Pancreas (tissue), 10 donors: ENCODE measurements at regions not wholly inside any gene's neighbourhood (a gene's known extent, or its start where the extent isn't known, plus 50 kb on each side); places are given as distances from the start of the nearest gene placed in this dataset.

ENCODE experiments used
- ATAC-seq, 4 donors: fragments of 200-7000 bp; cut with Tn5 transposase; one replicate each; pipeline versions ENCODE4 v1.8.0 to v1.9.1; 2020; ENCODE audit warnings: mild to moderate bottlenecking in 4 of 4, moderate library complexity in 4 of 4
- DNase-seq, 6 donors: peaks; one replicate each; pipeline ENCODE4 v3.0.0-alpha.2; 2020
- FAIRE-seq: peaks from 2 replicates; lab custom pipeline; 2012; peaks lifted over from hg19 to GRCh38; lab: Jason Lieb, UNC
- H3K27ac ChIP-seq, 4 donors: fragments of 200-600 bp; sonication (generic); 1 replicate in 3 of 4; 2 replicates in 1 of 4; pipeline versions ENCODE4 v1.5.0 to v1.8.0; 2020
- H3K27me3 ChIP-seq, 4 donors: fragments of 200-600 bp; one replicate each; pipeline ENCODE4 v1.8.0; 2021
- H3K36me3 ChIP-seq, 3 donors: fragments of 200-600 bp; sonication (generic) in 1 of 3; one replicate each; pipeline versions ENCODE4 v1.5.0 to v1.8.0; 2020 to 2021
- H3K4me1 ChIP-seq, 3 donors: fragments of 200-600 bp; one replicate each; pipeline ENCODE4 v1.8.0; 2021
- H3K4me3 ChIP-seq, 4 donors: fragments of 200-600 bp; sonication (generic) in 2 of 4; one replicate each; pipeline versions ENCODE4 v1.5.0 to v1.8.0; 2020 to 2021
- H3K9me3 ChIP-seq, 4 donors: fragments of 200-600 bp; one replicate each; pipeline ENCODE4 v1.8.0; 2021
- WGBS, 2 donors: extraction: QIAGEN DNeasy Blood & Tissue Kit; methylation state at CpG; one replicate each; pipeline ENCODE4 v1.1.7; 2013; 5-methylcytosine and 5-hydroxymethylcytosine counted together
- intact Hi-C, 3 donors: fragments of 100-400 bp; cut with DNase I; formaldehyde crosslinking; loops; one replicate each; pipeline versions ENCODE4 v1.11.1 to v1.14.2; 2022
- TF ChIP-seq, protein P1 (sequence below), 4 donors: fragments of 200-600 bp; sonication (generic) in 3 of 4; IDR thresholded peaks; one replicate each; pipeline versions ENCODE4 v1.5.0 to v1.8.0; 2021; ENCODE audit warnings: antibody characterized with exemption in 4 of 4
- donor health status: healthy with polysubstance abuse.
- donor health status: DM: no; HTN: no; CAD: no; lungs with moderate emphysema.
- donor health status: DM: no; HTN: no; CAD: no.
- donor health status: control.
- donor health status: control.
- donor health status: Bipolar disorder and iron deficiency.
- donor health status: DM: yes; HTN: yes; CAD: no.
- donor health status: DM: no; HTN: no; CAD: no.
- donor health status: DM: no; HTN: no; CAD: no.
- donor health status: DM: yes; HTN: yes; CAD: no.

DNA sequence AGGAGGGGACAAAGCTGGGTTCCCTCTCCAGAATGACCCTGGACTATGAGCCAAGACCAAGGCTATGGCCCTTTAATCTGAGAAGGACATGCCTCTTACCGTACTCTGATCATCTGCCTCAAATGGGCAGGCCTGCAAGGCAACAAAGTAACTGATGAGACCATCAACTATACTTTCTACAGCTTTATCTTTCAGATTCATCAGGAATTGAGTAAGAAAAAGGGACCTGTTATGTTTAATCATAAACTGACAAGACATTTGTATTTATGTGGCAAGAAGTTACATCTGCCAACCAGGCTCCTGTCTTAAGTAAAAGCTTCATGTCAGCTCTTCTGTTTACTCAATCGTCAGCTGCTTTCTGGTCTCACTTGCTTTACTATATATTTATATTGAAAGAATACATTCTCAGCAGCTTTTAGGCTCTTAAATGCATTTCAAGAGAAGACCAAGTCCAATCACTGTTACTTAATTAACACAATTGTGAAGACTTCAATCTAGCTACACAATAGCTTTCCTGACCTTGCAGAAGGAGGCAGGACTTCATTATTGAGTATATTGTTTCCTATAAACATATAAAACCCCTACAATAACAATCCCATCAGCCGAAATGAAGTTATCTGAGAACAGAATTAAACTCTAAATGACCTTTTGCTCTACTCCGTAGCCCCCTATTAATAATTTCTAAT, 163.8 kb downstream of the ETAA1 start:
- FAIRE-seq (no peak), ATAC-seq (peak in 2 of 4 donors; percentile 3 to 7), DNase-seq (no peak)
- Histone ChIP-seq H3K4me1 (peaks cover 9 to 31% (median 25%) of the 10 kb centered on the region in 3 donors), H3K27ac (peak overlapping the region; percentile 23 to 80 (median 50)), H3K4me3 (peak overlapping the region in 1 of 4 donors; percentile 1), H3K36me3 (no peaks in the 10 kb centered on the region), H3K9me3 (no peaks in the 10 kb centered on the region), H3K27me3 (no peaks in the 10 kb centered on the region)
- TF ChIP-seq, protein P1, sequence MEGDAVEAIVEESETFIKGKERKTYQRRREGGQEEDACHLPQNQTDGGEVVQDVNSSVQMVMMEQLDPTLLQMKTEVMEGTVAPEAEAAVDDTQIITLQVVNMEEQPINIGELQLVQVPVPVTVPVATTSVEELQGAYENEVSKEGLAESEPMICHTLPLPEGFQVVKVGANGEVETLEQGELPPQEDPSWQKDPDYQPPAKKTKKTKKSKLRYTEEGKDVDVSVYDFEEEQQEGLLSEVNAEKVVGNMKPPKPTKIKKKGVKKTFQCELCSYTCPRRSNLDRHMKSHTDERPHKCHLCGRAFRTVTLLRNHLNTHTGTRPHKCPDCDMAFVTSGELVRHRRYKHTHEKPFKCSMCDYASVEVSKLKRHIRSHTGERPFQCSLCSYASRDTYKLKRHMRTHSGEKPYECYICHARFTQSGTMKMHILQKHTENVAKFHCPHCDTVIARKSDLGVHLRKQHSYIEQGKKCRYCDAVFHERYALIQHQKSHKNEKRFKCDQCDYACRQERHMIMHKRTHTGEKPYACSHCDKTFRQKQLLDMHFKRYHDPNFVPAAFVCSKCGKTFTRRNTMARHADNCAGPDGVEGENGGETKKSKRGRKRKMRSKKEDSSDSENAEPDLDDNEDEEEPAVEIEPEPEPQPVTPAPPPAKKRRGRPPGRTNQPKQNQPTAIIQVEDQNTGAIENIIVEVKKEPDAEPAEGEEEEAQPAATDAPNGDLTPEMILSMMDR (IDR thresholded peaks at IDR 0.05) = no peak
- WGBS, 2 donors = 17 to 19% methylated on average over 4 of the region's 4 CpGs
- intact Hi-C loops = no loop called here

DNA sequence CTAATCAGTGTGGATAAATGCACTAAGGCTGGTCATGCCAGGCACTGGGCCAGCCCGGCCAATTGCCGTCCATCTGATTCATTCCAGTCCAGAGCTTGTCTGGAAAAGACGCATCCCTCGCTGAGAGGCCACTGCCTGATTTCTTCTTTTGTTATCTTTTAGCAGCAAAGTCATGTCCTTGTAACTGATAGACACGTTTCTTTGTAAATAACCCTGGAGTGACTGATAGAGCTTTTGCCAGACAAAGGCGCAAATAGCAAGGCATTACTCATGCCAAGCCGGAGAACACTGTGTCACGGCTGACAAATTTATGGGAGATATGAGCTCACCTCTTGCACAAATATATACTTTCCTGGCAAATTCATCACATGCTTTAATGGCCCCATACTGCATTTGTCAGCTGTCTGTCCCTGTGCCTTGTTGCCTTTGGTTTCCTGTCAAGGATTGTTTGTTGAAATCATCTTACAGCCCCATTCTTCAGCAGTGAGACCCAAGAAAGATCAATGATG, 164.4 kb downstream of the ETAA1 start:
- intact Hi-C loops = no loop called here
- H3K4me3 ChIP-seq = peak overlapping the region in 2 of 4 donors; percentile 1 to 16
- TF ChIP-seq, protein P1 (IDR thresholded peaks at IDR 0.05) = no peak
- H3K27ac ChIP-seq = peak overlapping the region; percentile 23 to 80 (median 50)
- H3K36me3 ChIP-seq = no peaks in the 10 kb centered on the region
- no peaks in the 10 kb centered on the region for H3K27me3 ChIP-seq
- no peak for FAIRE-seq
- 9 to 16% methylated on average over 8 of the region's 8 CpGs for WGBS, 2 donors
- no peaks in the 10 kb centered on the region for H3K9me3 ChIP-seq
- DNase-seq = peak; percentile 65 to 78 (median 74)
- peaks cover 9 to 33% (median 25%) of the 10 kb centered on the region in 3 donors for H3K4me1 ChIP-seq
- ATAC-seq = peak; percentile 88 to 95 (median 93)

DNA sequence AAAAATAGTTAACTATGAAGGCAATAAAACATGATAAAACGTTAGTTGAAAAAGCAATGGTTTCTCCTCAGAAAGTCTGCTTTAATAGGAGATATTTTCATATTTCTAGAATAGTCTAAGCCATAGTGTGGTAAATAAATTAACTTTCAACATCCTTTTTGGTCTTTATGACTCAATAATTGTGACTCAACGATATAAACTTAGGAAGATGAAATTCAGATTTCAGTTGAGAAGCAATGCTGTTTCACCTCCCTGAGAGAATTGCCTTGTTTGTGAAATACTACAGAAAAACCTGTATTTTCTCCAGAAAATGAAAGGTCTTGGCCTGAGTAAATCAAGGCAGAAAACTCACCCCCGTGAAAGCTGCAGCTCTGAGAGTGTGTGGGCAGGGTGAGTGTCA, 166.9 kb downstream of the ETAA1 start:
- H3K36me3 ChIP-seq = no peaks in the 10 kb centered on the region
- H3K4me3 ChIP-seq = peak overlapping the region in 1 of 4 donors; percentile 11
- H3K27ac ChIP-seq = peak overlapping the region in 2 of 4 donors; percentile 71 to 80
- no peak for ATAC-seq
- no peak for FAIRE-seq
- TF ChIP-seq, protein P1 (IDR thresholded peaks at IDR 0.05) = no peak
- DNase-seq = no peak
- WGBS, 2 donors = 65 to 68% methylated on average over 3 of the region's 3 CpGs
- no peaks in the 10 kb centered on the region for H3K9me3 ChIP-seq
- no peaks in the 10 kb centered on the region for H3K27me3 ChIP-seq
- peaks cover 9 to 39% (median 32%) of the 10 kb centered on the region in 3 donors for H3K4me1 ChIP-seq
- intact Hi-C loops = no loop called here

DNA sequence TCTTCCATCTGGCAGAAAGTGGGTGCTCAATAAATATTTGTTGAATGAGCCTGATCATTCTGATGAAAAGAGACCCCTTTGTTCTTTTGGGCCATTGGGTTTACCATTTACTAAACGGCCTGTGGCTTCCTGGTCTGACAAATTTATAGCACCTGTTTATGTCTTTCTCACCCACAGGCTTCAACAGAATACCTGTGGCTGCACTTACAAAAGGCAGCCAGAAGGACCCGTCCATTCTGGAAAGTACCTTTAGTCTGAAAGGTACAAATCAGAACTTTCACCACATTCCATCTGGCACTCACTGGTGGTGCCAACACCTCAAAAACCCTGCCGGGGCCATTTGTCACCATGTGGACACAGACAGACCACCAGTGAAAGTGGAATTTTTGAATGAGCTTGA, 167.5 kb downstream of the ETAA1 start:
- WGBS, 2 donors = 66 to 70% methylated on average over 3 of the region's 3 CpGs
- H3K27ac ChIP-seq = peak overlapping the region in 2 of 4 donors; percentile 71 to 80
- ATAC-seq (no peak), DNase-seq (peak in 1 of 6 donors; percentile 11), FAIRE-seq (no peak)
- H3K4me1 ChIP-seq = peaks cover 9 to 39% (median 32%) of the 10 kb centered on the region in 3 donors
- no peaks in the 10 kb centered on the region for H3K9me3 ChIP-seq
- H3K27me3 ChIP-seq = no peaks in the 10 kb centered on the region
- intact Hi-C loops = no loop called here
- H3K4me3 ChIP-seq = no peak overlapping the region
- TF ChIP-seq, protein P1 (IDR thresholded peaks at IDR 0.05) = no peak
- H3K36me3 ChIP-seq = no peaks in the 10 kb centered on the region

DNA sequence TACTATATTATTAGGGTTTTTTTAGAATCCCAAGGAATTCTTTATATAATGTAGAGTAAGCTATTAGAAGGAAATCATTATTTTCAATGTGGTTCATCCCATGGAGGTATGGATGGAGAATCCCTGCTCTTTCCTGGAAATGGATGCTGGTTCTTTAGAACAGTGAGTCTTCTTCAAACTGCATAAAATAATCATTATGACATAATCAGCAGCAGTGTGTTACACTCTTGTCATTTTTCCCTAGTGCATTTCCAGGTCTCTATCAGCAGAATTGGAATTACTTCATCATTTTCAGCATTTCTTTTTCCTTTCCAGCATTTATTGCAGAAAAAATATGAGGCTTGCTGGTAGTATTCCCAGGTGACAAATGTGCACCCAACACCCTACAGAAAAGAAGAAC, 168.1 kb downstream of the ETAA1 start:
- no peak for FAIRE-seq
- Histone ChIP-seq H3K4me3 (no peak overlapping the region), H3K27me3 (no peaks in the 10 kb centered on the region), H3K27ac (peak overlapping the region in 2 of 4 donors; percentile 71 to 80), H3K36me3 (no peaks in the 10 kb centered on the region), H3K4me1 (peaks cover 9 to 34% (median 28%) of the 10 kb centered on the region in 3 donors), H3K9me3 (no peaks in the 10 kb centered on the region)
- no peak for DNase-seq
- TF ChIP-seq, protein P1 (IDR thresholded peaks at IDR 0.05) = no peak
- ATAC-seq = no peak
- intact Hi-C loops = no loop called here
